ENCODE measurements at regions not wholly inside any gene's neighbourhood (a gene's known extent, or its start where the extent isn't known, plus 50 kb on each side); places are given as distances from the start of the nearest gene placed in this dataset.

GRCh38 chr6:51550243-51550642 is 537.2 kb downstream of the PKHD1 start:
- Mint-ChIP-seq H3K27me3 (no peaks in the 10 kb centered on the region), H3K27ac (no peak overlapping the region), H3K9me3 (no peaks in the 10 kb centered on the region), H3K4me3 (no peak overlapping the region), H3K4me1 (no peaks in the 10 kb centered on the region), H3K36me3 (ENCODE audit: low read depth) (no peaks in the 10 kb centered on the region)
- ATAC-seq (ENCODE audit: low read depth): no peak
- TF ChIP-seq CTCF (IDR thresholded peaks at IDR 0.05): no peak
- ChIA-PET CTCF (no interaction called here), POLR2A (no interaction called here)
- intact Hi-C loops (cut with micrococcal nuclease): no loop called here
- DNase-seq: no peak

- ChIA-PET CTCF (no interaction called here), POLR2A (no interaction called here)
- Mint-ChIP-seq H3K36me3 (ENCODE audit: low read depth) (no peaks in the 10 kb centered on the region), H3K27ac (no peak overlapping the region), H3K27me3 (no peaks in the 10 kb centered on the region), H3K4me1 (no peaks in the 10 kb centered on the region), H3K9me3 (no peaks in the 10 kb centered on the region), H3K4me3 (no peak overlapping the region)
- TF ChIP-seq CTCF (IDR thresholded peaks at IDR 0.05): no peak
- DNase-seq (no peak), ATAC-seq (ENCODE audit: low read depth) (no peak)
- intact Hi-C loops (cut with micrococcal nuclease): no loop called here
Measured at GRCh38 chr6:51552435-51552834, 535.0 kb downstream of the PKHD1 start.

GRCh38 chr6:51553246-51554015 is 534.0 kb downstream of the PKHD1 start:
- no peaks in the 10 kb centered on the region for H3K4me1 Mint-ChIP-seq
- no peak for TF ChIP-seq CTCF (IDR thresholded peaks at IDR 0.05)
- no peaks in the 10 kb centered on the region for H3K9me3 Mint-ChIP-seq
- no peaks in the 10 kb centered on the region for H3K36me3 Mint-ChIP-seq (ENCODE audit: low read depth)
- CTCF ChIA-PET: no interaction called here
- DNase-seq: no peak
- POLR2A ChIA-PET: no interaction called here
- H3K4me3 Mint-ChIP-seq: no peak overlapping the region
- no peak overlapping the region for H3K27ac Mint-ChIP-seq
- intact Hi-C loops (cut with micrococcal nuclease): no loop called here
- ATAC-seq (ENCODE audit: low read depth): no peak
- H3K27me3 Mint-ChIP-seq: no peaks in the 10 kb centered on the region

GRCh38 chr6:51554029-51554428 is 533.4 kb downstream of the PKHD1 start:
- ChIA-PET POLR2A (no interaction called here), CTCF (no interaction called here)
- ATAC-seq (ENCODE audit: low read depth) (no peak), DNase-seq (no peak)
- intact Hi-C loops (cut with micrococcal nuclease): no loop called here
- no peak overlapping the region for H3K27ac Mint-ChIP-seq
- no peaks in the 10 kb centered on the region for H3K9me3 Mint-ChIP-seq
- no peaks in the 10 kb centered on the region for H3K27me3 Mint-ChIP-seq
- H3K4me1 Mint-ChIP-seq: no peaks in the 10 kb centered on the region
- no peak overlapping the region for H3K4me3 Mint-ChIP-seq
- no peaks in the 10 kb centered on the region for H3K36me3 Mint-ChIP-seq (ENCODE audit: low read depth)
- TF ChIP-seq CTCF (IDR thresholded peaks at IDR 0.05): no peak

GRCh38 chr6:51559059-51559458 is 528.4 kb downstream of the PKHD1 start:
- Mint-ChIP-seq H3K27me3 (no peaks in the 10 kb centered on the region), H3K4me3 (no peak overlapping the region), H3K4me1 (no peaks in the 10 kb centered on the region), H3K27ac (no peak overlapping the region), H3K36me3 (ENCODE audit: low read depth) (no peaks in the 10 kb centered on the region), H3K9me3 (no peaks in the 10 kb centered on the region)
- POLR2A ChIA-PET: no interaction called here
- TF ChIP-seq CTCF (IDR thresholded peaks at IDR 0.05): no peak
- intact Hi-C loops (cut with micrococcal nuclease): no loop called here
- DNase-seq (no peak), ATAC-seq (ENCODE audit: low read depth) (no peak)
- CTCF ChIA-PET: no interaction called here
